HEK293 (cell line): ENCODE measurements at regions not wholly inside any gene's neighbourhood (a gene's known extent, or its start where the extent isn't known, plus 50 kb on each side); places are given as distances from the start of the nearest gene placed in this dataset.

ENCODE experiments used
- CTCF ChIA-PET: fragments of 350-600 bp; formaldehyde crosslinking; extraction: SDS; loops from one replicate; lab custom pipeline; 2021; ENCODE audit warnings: antibody characterized with exemption; lab: Yijun Ruan, JAX
- POLR2A ChIA-PET: fragments of 300-600 bp; formaldehyde crosslinking; extraction: SDS; loops from one replicate; lab custom pipeline; 2020; ENCODE audit warnings: antibody characterized with exemption, inconsistent platforms; lab: Yijun Ruan, JAX
- H3K27ac ChIP-seq: fragments of 200-500 bp; sonication (Bioruptor generic); 2 replicates; pipeline ENCODE4 v1.5.1; 2014; ENCODE audit warnings: low read depth, low read length, control low read depth, inconsistent platforms; ENCODE audit errors: extremely low read depth
- H3K36me3 ChIP-seq, 2 experiments: fragments of 200-500 bp in 1 of 2; sonication (Bioruptor generic) in 1 of 2; 1 replicate in 1 of 2; 2 replicates in 1 of 2; pipeline ENCODE4 v1.5.1; 2014 to 2017; ENCODE audit warnings: inconsistent platforms in 2 of 2, low read length in 2 of 2; ENCODE audit not compliant: control insufficient read depth in 2 of 2, insufficient read depth in 1 of 2
- H3K4me1 ChIP-seq: fragments of 200-500 bp; sonication (Bioruptor generic); 2 replicates; pipeline ENCODE4 v1.5.1; 2014; ENCODE audit warnings: mild to moderate bottlenecking, low read length, inconsistent platforms; ENCODE audit not compliant: control insufficient read depth, insufficient read depth
- H3K4me3 ChIP-seq: 2 replicates; pipeline ENCODE4 v1.5.1; 2011; ENCODE audit warnings: low read depth, mild to moderate bottlenecking, control low read depth, low read length, moderate library complexity
- H3K9me3 ChIP-seq: fragments of 200-500 bp; sonication (Bioruptor generic); 2 replicates; pipeline ENCODE4 v1.5.1; 2014; ENCODE audit warnings: low read depth, low read length, inconsistent platforms; ENCODE audit not compliant: control insufficient read depth, insufficient read depth
- BCL6B ChIP-seq: fragments of 450-650 bp; formaldehyde crosslinking; IDR thresholded peaks from 2 replicates; pipeline ENCODE4 v1.5.1; 2017; ENCODE audit warnings: missing biosample characterization, missing genetic modification characterization
- FEZF1 ChIP-seq: fragments of 450-650 bp; formaldehyde crosslinking; IDR thresholded peaks from 2 replicates; pipeline ENCODE4 v1.5.1; 2016; ENCODE audit warnings: missing biosample characterization, missing genetic modification characterization
- HOXC10 ChIP-seq: sonication (generic); formaldehyde crosslinking; IDR thresholded peaks from 2 replicates; pipeline ENCODE4 v1.8.1; 2023; ENCODE audit warnings: mild to moderate bottlenecking, missing genetic modification reagents
- KLF8 ChIP-seq: fragments of 450-650 bp; formaldehyde crosslinking; IDR thresholded peaks from 2 replicates; pipeline ENCODE4 v1.5.1; 2016; ENCODE audit warnings: missing biosample characterization, missing genetic modification characterization
- TCF7L2 ChIP-seq: IDR thresholded peaks from 2 replicates; pipeline ENCODE4 v1.6.1; 2011; ENCODE audit warnings: low read depth, mild to moderate bottlenecking, inconsistent platforms, low read length, moderate library complexity, borderline replicate concordance
- ZFP3 ChIP-seq: fragments of 450-650 bp; formaldehyde crosslinking; IDR thresholded peaks from 2 replicates; pipeline ENCODE4 v1.5.1; 2016; ENCODE audit warnings: low read depth, missing biosample characterization, missing genetic modification characterization
- ZFP41 ChIP-seq: fragments of 450-650 bp; formaldehyde crosslinking; IDR thresholded peaks from 2 replicates; pipeline ENCODE4 v1.5.1; 2016; ENCODE audit warnings: missing biosample characterization, missing genetic modification characterization, borderline replicate concordance
- ZNF140 ChIP-seq: fragments of 450-650 bp; formaldehyde crosslinking; IDR thresholded peaks from 2 replicates; pipeline ENCODE4 v1.5.1; 2016; ENCODE audit warnings: missing biosample characterization, missing genetic modification characterization
- ZNF292 ChIP-seq: fragments of 450-650 bp; formaldehyde crosslinking; IDR thresholded peaks from 2 replicates; pipeline ENCODE4 v1.5.1; 2016; ENCODE audit warnings: low read depth, missing biosample characterization, missing genetic modification characterization, borderline replicate concordance
- ZNF335 ChIP-seq: fragments of 450-650 bp; formaldehyde crosslinking; conservative IDR thresholded peaks from 2 replicates; pipeline ENCODE4 v1.5.1; 2016; ENCODE audit warnings: missing biosample characterization, missing genetic modification characterization
- ZNF530 ChIP-seq: fragments of 450-650 bp; formaldehyde crosslinking; IDR thresholded peaks from 2 replicates; pipeline ENCODE4 v1.5.1; 2016; ENCODE audit warnings: low read depth, missing biosample characterization, missing genetic modification characterization
- ZNF560 ChIP-seq: fragments of 450-650 bp; formaldehyde crosslinking; IDR thresholded peaks from 2 replicates; pipeline ENCODE4 v1.5.1; 2017; ENCODE audit warnings: missing biosample characterization, missing genetic modification characterization, borderline replicate concordance
- ZNF623 ChIP-seq: fragments of 450-650 bp; formaldehyde crosslinking; IDR thresholded peaks from 2 replicates; pipeline ENCODE4 v1.5.1; 2016; ENCODE audit warnings: missing biosample characterization, missing genetic modification characterization
- ZNF785 ChIP-seq: fragments of 450-650 bp; formaldehyde crosslinking; IDR thresholded peaks from 2 replicates; pipeline ENCODE4 v1.5.1; 2016; ENCODE audit warnings: missing biosample characterization, missing genetic modification characterization
- ZSCAN23 ChIP-seq: fragments of 450-650 bp; formaldehyde crosslinking; IDR thresholded peaks from 2 replicates; pipeline ENCODE4 v1.5.1; 2016; ENCODE audit warnings: missing biosample characterization, missing genetic modification characterization
- TF ChIP-seq, protein P1 (sequence below): fragments of 450-650 bp; formaldehyde crosslinking; conservative IDR thresholded peaks from 2 replicates; pipeline ENCODE4 v1.5.1; 2016; ENCODE audit warnings: low read depth, missing biosample characterization, missing genetic modification characterization
- TF ChIP-seq, protein P2 (sequence below): fragments of 450-650 bp; formaldehyde crosslinking; IDR thresholded peaks from 2 replicates; pipeline ENCODE4 v1.5.0; 2017; ENCODE audit warnings: missing biosample characterization, missing genetic modification characterization, borderline replicate concordance

DNA sequence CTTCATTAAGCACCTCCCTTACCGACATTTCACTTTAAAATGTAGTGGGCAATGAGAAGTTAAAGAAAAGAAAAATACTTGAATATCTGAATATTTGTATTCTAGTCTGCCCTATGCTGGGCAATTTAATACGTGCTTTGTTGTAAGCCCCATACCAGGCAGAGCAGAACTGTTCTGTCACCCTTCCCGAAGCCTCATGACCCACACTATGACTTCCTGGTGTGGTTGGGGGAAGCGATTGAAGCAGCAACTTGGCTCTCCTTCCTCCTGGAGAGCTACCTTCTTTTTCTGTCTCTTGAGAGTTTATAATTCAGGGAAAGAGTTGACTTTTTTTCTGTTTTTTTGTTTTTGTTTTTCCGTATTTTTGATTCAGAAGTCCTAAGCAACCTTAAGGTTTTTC is 243.7 kb downstream of the INHBA start (continued):
- TF ChIP-seq BCL6B (tag by site-specific recombination) (no peak), FEZF1 (tag by site-specific recombination) (no peak), ZSCAN23 (tag by site-specific recombination) (no peak)

DNA sequence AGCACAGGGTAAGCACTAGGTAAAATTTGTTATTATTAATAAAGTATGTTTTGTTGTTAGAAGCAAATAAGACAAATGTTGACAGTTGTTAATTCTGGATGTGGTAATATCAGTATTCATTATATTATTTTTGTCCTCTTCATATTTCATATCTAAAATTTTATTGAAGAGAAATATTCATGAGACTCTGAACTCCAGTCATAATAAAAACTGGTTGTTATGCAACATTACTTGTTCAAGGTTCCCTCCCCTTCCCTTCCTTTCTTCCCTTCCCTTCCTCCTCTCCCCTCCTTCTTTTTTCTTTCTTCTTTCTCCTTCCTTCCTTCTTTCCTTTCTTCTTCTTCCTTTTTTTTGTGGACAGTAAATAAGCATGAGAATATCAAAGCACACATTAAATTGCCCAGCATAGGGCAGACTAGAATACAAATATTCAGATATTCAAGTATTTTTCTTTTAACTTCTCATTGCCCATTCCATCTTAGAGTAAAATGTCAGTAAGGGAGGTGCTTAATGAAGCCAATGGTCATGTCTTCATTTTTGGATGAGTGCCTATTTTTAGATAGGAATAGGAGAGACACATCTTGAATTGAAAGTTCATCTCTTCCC is 245.0 kb downstream of the INHBA start:
- Histone ChIP-seq H3K36me3 (no peaks in the 10 kb centered on the region), H3K9me3 (no peaks in the 10 kb centered on the region), H3K4me1 (no peaks in the 10 kb centered on the region), H3K27ac (no peak overlapping the region), H3K4me3 (no peak overlapping the region)
- ChIA-PET CTCF (no interaction called here), POLR2A (no interaction called here)
- TF ChIP-seq ZNF292 (tag by site-specific recombination) (no peak), KLF8 (tag by site-specific recombination) (no peak), ZFP41 (tag by site-specific recombination) (no peak), ZNF560 (tag by site-specific recombination) (no peak), HOXC10 (CRISPR knock-in tag) (no peak)

DNA sequence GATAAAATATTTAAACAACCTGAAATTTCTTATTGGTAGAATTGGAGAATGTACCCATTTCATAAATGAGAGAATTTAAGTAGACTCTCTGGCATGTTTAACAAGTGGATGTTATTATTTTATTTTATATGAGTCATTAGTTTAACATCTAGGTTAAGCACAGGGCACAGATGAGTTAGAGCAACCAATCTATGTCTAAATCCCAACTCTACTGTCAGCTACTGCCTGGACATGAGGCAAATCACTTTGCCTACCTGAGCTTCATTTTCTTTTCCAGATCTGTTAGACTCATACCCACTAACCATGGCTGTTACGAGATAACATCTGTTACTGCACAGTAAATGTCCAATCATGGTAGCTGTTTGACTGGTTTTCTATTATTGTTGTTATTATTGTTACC is 251.1 kb downstream of the INHBA start:
- ChIA-PET CTCF (no interaction called here), POLR2A (no interaction called here)
- Histone ChIP-seq H3K9me3 (no peaks in the 10 kb centered on the region), H3K36me3 (no peaks in the 10 kb centered on the region), H3K4me3 (no peak overlapping the region), H3K4me1 (no peaks in the 10 kb centered on the region), H3K27ac (no peak overlapping the region)
- no peak for TF ChIP-seq FEZF1 (tag by site-specific recombination)
- TF ChIP-seq TCF7L2 = no peak
- TF ChIP-seq ZNF530 (tag by site-specific recombination) = no peak
- TF ChIP-seq, protein P1, sequence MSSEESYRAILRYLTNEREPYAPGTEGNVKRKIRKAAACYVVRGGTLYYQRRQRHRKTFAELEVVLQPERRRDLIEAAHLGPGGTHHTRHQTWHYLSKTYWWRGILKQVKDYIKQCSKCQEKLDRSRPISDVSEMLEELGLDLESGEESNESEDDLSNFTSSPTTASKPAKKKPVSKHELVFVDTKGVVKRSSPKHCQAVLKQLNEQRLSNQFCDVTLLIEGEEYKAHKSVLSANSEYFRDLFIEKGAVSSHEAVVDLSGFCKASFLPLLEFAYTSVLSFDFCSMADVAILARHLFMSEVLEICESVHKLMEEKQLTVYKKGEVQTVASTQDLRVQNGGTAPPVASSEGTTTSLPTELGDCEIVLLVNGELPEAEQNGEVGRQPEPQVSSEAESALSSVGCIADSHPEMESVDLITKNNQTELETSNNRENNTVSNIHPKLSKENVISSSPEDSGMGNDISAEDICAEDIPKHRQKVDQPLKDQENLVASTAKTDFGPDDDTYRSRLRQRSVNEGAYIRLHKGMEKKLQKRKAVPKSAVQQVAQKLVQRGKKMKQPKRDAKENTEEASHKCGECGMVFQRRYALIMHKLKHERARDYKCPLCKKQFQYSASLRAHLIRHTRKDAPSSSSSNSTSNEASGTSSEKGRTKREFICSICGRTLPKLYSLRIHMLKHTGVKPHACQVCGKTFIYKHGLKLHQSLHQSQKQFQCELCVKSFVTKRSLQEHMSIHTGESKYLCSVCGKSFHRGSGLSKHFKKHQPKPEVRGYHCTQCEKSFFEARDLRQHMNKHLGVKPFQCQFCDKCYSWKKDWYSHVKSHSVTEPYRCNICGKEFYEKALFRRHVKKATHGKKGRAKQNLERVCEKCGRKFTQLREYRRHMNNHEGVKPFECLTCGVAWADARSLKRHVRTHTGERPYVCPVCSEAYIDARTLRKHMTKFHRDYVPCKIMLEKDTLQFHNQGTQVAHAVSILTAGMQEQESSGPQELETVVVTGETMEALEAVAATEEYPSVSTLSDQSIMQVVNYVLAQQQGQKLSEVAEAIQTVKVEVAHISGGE (tag by site-specific recombination) = no peak
- no peak for TF ChIP-seq ZNF785 (tag by site-specific recombination)
- TF ChIP-seq ZNF140 = no peak
- no peak for TF ChIP-seq ZFP3 (tag by site-specific recombination)
- TF ChIP-seq ZNF623 = no peak
- TF ChIP-seq ZNF335 = no peak
- TF ChIP-seq, protein P2, sequence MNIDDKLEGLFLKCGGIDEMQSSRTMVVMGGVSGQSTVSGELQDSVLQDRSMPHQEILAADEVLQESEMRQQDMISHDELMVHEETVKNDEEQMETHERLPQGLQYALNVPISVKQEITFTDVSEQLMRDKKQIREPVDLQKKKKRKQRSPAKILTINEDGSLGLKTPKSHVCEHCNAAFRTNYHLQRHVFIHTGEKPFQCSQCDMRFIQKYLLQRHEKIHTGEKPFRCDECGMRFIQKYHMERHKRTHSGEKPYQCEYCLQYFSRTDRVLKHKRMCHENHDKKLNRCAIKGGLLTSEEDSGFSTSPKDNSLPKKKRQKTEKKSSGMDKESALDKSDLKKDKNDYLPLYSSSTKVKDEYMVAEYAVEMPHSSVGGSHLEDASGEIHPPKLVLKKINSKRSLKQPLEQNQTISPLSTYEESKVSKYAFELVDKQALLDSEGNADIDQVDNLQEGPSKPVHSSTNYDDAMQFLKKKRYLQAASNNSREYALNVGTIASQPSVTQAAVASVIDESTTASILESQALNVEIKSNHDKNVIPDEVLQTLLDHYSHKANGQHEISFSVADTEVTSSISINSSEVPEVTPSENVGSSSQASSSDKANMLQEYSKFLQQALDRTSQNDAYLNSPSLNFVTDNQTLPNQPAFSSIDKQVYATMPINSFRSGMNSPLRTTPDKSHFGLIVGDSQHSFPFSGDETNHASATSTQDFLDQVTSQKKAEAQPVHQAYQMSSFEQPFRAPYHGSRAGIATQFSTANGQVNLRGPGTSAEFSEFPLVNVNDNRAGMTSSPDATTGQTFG (tag by site-specific recombination) = no peak
